Calu3 (cell line): ENCODE measurements at regions not wholly inside any gene's neighbourhood (a gene's known extent, or its start where the extent isn't known, plus 50 kb on each side); places are given as distances from the start of the nearest gene placed in this dataset.
"Not testable (repeated sequence)": the region's sequence is repeated elsewhere in the genome, so short reads cannot be mapped to it uniquely, and the experiment has no call there.

Experiments used
- BruUV-seq: library from RNA; stranded (reverse); fragments of 400-500 nt; replicated peaks from 2 replicates; lab custom pipeline; 2021; lab: Mats Ljungman, UMichigan
- CTCF ChIA-PET: fragments of 300-600 bp; sonication (Branson Sonifier 250); formaldehyde crosslinking; loops from one replicate; lab custom pipeline; 2022; ENCODE audit warnings: antibody characterized with exemption; lab: Charles Lee
- DNase-seq: peaks from one replicate; pipeline ENCODE4 v3.0.0; 2022
- H3K27ac Mint-ChIP-seq: one replicate; pipeline ENCODE4 v1.8.0; 2022; ENCODE audit warnings: mixed read lengths; ENCODE audit not compliant: unreplicated experiment
- H3K27me3 Mint-ChIP-seq: one replicate; pipeline ENCODE4 v1.8.0; 2022; ENCODE audit warnings: mixed read lengths; ENCODE audit not compliant: unreplicated experiment
- H3K36me3 Mint-ChIP-seq: one replicate; pipeline ENCODE4 v1.8.0; 2022; ENCODE audit warnings: mild to moderate bottlenecking, moderate library complexity, mixed read lengths; ENCODE audit not compliant: insufficient read depth, unreplicated experiment
- H3K4me1 Mint-ChIP-seq: one replicate; pipeline ENCODE4 v1.8.0; 2022; ENCODE audit warnings: mild to moderate bottlenecking, low read depth, mixed read lengths; ENCODE audit not compliant: unreplicated experiment
- H3K4me3 Mint-ChIP-seq: one replicate; pipeline ENCODE4 v1.8.0; 2022; ENCODE audit warnings: mild to moderate bottlenecking, low read depth, moderate library complexity, mixed read lengths; ENCODE audit not compliant: unreplicated experiment
- H3K9me3 Mint-ChIP-seq: one replicate; pipeline ENCODE4 v1.8.0; 2022; ENCODE audit warnings: low read depth, mixed read lengths; ENCODE audit not compliant: unreplicated experiment
- CTCF ChIP-seq: fragments of 200-600 bp; IDR thresholded peaks from one replicate; pipeline ENCODE4 v1.8.0; 2022; ENCODE audit warnings: antibody characterized with exemption; ENCODE audit not compliant: unreplicated experiment
- intact Hi-C: fragments of 100-400 bp; cut with micrococcal nuclease; formaldehyde crosslinking; loops from one replicate; pipeline ENCODE4 v1.10.0; 2022; ENCODE audit not compliant: unreplicated experiment

- CTCF ChIA-PET = no interaction called here
- no TSS peak for BruUV-seq
- intact Hi-C loops = no loop called here
- no peak for TF ChIP-seq CTCF
- Mint-ChIP-seq H3K4me1 (no peaks in the 10 kb centered on the region), H3K4me3 (no peak overlapping the region), H3K27ac (no peak overlapping the region), H3K36me3 (no peaks in the 10 kb centered on the region), H3K9me3 (peaks cover 3% of the 10 kb centered on the region), H3K27me3 (no peaks in the 10 kb centered on the region)
- no peak for DNase-seq
Observed at GRCh38 chr4:126762663-126763247, 870.0 kb upstream of the INTU start.

- Mint-ChIP-seq H3K9me3 (peaks cover 3% of the 10 kb centered on the region), H3K4me1 (no peaks in the 10 kb centered on the region), H3K27ac (no peak overlapping the region), H3K36me3 (no peaks in the 10 kb centered on the region), H3K27me3 (no peaks in the 10 kb centered on the region), H3K4me3 (no peak overlapping the region)
- intact Hi-C loops = no loop called here
- CTCF ChIA-PET = no interaction called here
- no TSS peak for BruUV-seq
- no peak for DNase-seq
- TF ChIP-seq CTCF = no peak
Observed at GRCh38 chr4:126766241-126766640, 866.5 kb upstream of the INTU start.

- no TSS peak for BruUV-seq
- CTCF ChIA-PET = no interaction called here
- H3K9me3 Mint-ChIP-seq = peaks cover under 1% of the 10 kb centered on the region
- no peaks in the 10 kb centered on the region for H3K27me3 Mint-ChIP-seq
- intact Hi-C loops = no loop called here
- TF ChIP-seq CTCF = no peak
- no peak overlapping the region for H3K27ac Mint-ChIP-seq
- no peak for DNase-seq
- H3K4me1 Mint-ChIP-seq = no peaks in the 10 kb centered on the region
- H3K4me3 Mint-ChIP-seq = no peak overlapping the region
- no peaks in the 10 kb centered on the region for H3K36me3 Mint-ChIP-seq
Observed at GRCh38 chr4:126768338-126768737, 864.4 kb upstream of the INTU start.

GRCh38 chr4:126770811-126771553, 861.8 kb upstream of the INTU start:
- H3K4me3 Mint-ChIP-seq, intact Hi-C loops, BruUV-seq, H3K27me3 Mint-ChIP-seq, CTCF ChIA-PET, DNase-seq, H3K9me3 Mint-ChIP-seq, H3K27ac Mint-ChIP-seq, H3K4me1 Mint-ChIP-seq, H3K36me3 Mint-ChIP-seq: not testable (repeated sequence)

GRCh38 chr4:126771618-126772017, 861.1 kb upstream of the INTU start:
- H3K27me3 Mint-ChIP-seq, DNase-seq, H3K9me3 Mint-ChIP-seq, H3K27ac Mint-ChIP-seq, H3K4me1 Mint-ChIP-seq, H3K4me3 Mint-ChIP-seq, BruUV-seq, CTCF ChIA-PET, H3K36me3 Mint-ChIP-seq, intact Hi-C loops: not testable (repeated sequence)
